HepG2 (cell line): ENCODE measurements at regions not wholly inside any gene's neighbourhood (a gene's known extent, or its start where the extent isn't known, plus 50 kb on each side); places are given as distances from the start of the nearest gene placed in this dataset.
A peak's percentile ranks its signal among the peaks of the same experiment; 100 is the strongest.

Source experiments
- DRAP1 ChIP-seq: IDR thresholded peaks from 2 replicates; pipeline ENCODE4 v1.6.1; 2016; ENCODE audit warnings: missing genetic modification reagents, missing compliant biosample characterization
- EP300 ChIP-seq, 3 experiments: sonication (generic) in 1 of 3; formaldehyde crosslinking in 1 of 3; IDR thresholded peaks; 2 replicates each; pipeline versions ENCODE4 v1.5.1 to v1.6.1; 2011 to 2020; ENCODE audit warnings: low read depth in 2 of 3, low read length in 2 of 3, borderline replicate concordance in 1 of 3, improper control_type of control experiment in 1 of 3, mild to moderate bottlenecking in 1 of 3, missing genetic modification reagents in 1 of 3, moderate library complexity in 1 of 3
- ETV5 ChIP-seq: IDR thresholded peaks from 2 replicates; pipeline ENCODE4 v1.6.1; 2018; ENCODE audit warnings: missing biosample characterization, missing genetic modification reagents, inconsistent platforms, borderline replicate concordance
- FOXK2 ChIP-seq: fragments of 450-650 bp; IDR thresholded peaks from 2 replicates; pipeline ENCODE4 v1.6.1; 2016
- HMGA1 ChIP-seq: sonication (generic); formaldehyde crosslinking; conservative IDR thresholded peaks from 2 replicates; pipeline ENCODE4 v1.4.0; 2020; ENCODE audit warnings: missing genetic modification reagents
- KLF16 ChIP-seq, 2 experiments: sonication (generic) in 1 of 2; formaldehyde crosslinking in 1 of 2; IDR thresholded peaks; 2 replicates each; pipeline versions ENCODE4 v1.6.1 to v1.8.0; 2016 to 2023; ENCODE audit warnings: missing genetic modification reagents in 2 of 2, missing compliant biosample characterization in 1 of 2
- NFE2L2 ChIP-seq: fragments of 150-350 bp; IDR thresholded peaks from 2 replicates; pipeline ENCODE4 v1.6.1; 2014; ENCODE audit warnings: low read length
- RAD21 ChIP-seq: fragments of 450-650 bp; formaldehyde crosslinking; IDR thresholded peaks from 2 replicates; pipeline ENCODE4 v1.5.0; 2020; ENCODE audit warnings: mild to moderate bottlenecking
- SATB2 ChIP-seq: sonication (generic); formaldehyde crosslinking; IDR thresholded peaks from 2 replicates; pipeline ENCODE4 v1.5.0; 2020; ENCODE audit warnings: missing genetic modification reagents
- THAP8 ChIP-seq: sonication (generic); formaldehyde crosslinking; IDR thresholded peaks from 2 replicates; pipeline ENCODE4 v1.5.1; 2020; ENCODE audit warnings: missing genetic modification reagents, mild to moderate bottlenecking, borderline replicate concordance
- TRAFD1 ChIP-seq: sonication (generic); formaldehyde crosslinking; IDR thresholded peaks from 2 replicates; pipeline ENCODE4 v1.5.1; 2020; ENCODE audit warnings: missing genetic modification reagents, mild to moderate bottlenecking, borderline replicate concordance
- ZKSCAN5 ChIP-seq: sonication (generic); formaldehyde crosslinking; IDR thresholded peaks from 2 replicates; pipeline ENCODE4 v1.5.1; 2020; ENCODE audit warnings: mild to moderate bottlenecking, missing genetic modification reagents
- ZMAT5 ChIP-seq: sonication (generic); formaldehyde crosslinking; IDR thresholded peaks from 2 replicates; pipeline ENCODE4 v1.5.0; 2020; ENCODE audit warnings: mild to moderate bottlenecking, low read depth, missing genetic modification reagents, borderline replicate concordance
- ZNF3 ChIP-seq: IDR thresholded peaks from 2 replicates; pipeline ENCODE4 v1.7.0; 2017; ENCODE audit warnings: inconsistent platforms
- ZNF546 ChIP-seq: sonication (generic); formaldehyde crosslinking; conservative IDR thresholded peaks from 2 replicates; pipeline ENCODE4 v1.8.1; 2023; ENCODE audit warnings: mild to moderate bottlenecking, missing genetic modification reagents
- ZNF570 ChIP-seq: sonication (generic); formaldehyde crosslinking; IDR thresholded peaks from 2 replicates; pipeline ENCODE4 v1.4.0; 2020; ENCODE audit warnings: mild to moderate bottlenecking, missing genetic modification reagents, borderline replicate concordance
- ZNF790 ChIP-seq: sonication (generic); formaldehyde crosslinking; IDR thresholded peaks from 2 replicates; pipeline ENCODE4 v1.8.0; 2022; ENCODE audit warnings: missing genetic modification reagents, mild to moderate bottlenecking, borderline replicate concordance
- TF ChIP-seq, protein P1 (sequence below): sonication (generic); formaldehyde crosslinking; IDR thresholded peaks from 2 replicates; pipeline ENCODE4 v1.5.0; 2020; ENCODE audit warnings: missing genetic modification reagents
- TF ChIP-seq, protein P2 (sequence below): IDR thresholded peaks from 2 replicates; pipeline ENCODE4 v1.6.1; 2016; ENCODE audit warnings: mild to moderate bottlenecking

- TF ChIP-seq ZNF3 (CRISPR knock-in tag) (no peak), ZNF790 (no peak), ZKSCAN5 (CRISPR knock-in tag) (no peak), KLF16 (CRISPR knock-in tag; IDR thresholded peaks at IDR 0.05) (no peak; a peak in 1 of 4 replicates), THAP8 (no peak), SATB2 (CRISPR knock-in tag) (no peak), DRAP1 (CRISPR knock-in tag) (no peak), FOXK2 (no peak), TRAFD1 (no peak), EP300 (IDR thresholded peaks at IDR 0.05; ENCODE audit: low read depth in 2 of 2, low read length in 2 of 2) (peak in 1 of 2 experiments; percentile 57; a peak in 1 of 4 replicates), EP300 (CRISPR knock-in tag; IDR thresholded peaks at IDR 0.05; ENCODE audit: borderline replicate concordance) (no peak), ZNF546 (no peak), ZMAT5 (no peak), ZNF570 (CRISPR knock-in tag) (no peak), ETV5 (CRISPR knock-in tag) (no peak), RAD21 (CRISPR knock-in tag) (no peak), HMGA1 (CRISPR knock-in tag) (no peak), NFE2L2 (no peak)
- TF ChIP-seq, protein P1, sequence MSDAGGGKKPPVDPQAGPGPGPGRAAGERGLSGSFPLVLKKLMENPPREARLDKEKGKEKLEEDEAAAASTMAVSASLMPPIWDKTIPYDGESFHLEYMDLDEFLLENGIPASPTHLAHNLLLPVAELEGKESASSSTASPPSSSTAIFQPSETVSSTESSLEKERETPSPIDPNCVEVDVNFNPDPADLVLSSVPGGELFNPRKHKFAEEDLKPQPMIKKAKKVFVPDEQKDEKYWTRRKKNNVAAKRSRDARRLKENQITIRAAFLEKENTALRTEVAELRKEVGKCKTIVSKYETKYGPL (CRISPR knock-in tag) = no peak
- TF ChIP-seq, protein P2, sequence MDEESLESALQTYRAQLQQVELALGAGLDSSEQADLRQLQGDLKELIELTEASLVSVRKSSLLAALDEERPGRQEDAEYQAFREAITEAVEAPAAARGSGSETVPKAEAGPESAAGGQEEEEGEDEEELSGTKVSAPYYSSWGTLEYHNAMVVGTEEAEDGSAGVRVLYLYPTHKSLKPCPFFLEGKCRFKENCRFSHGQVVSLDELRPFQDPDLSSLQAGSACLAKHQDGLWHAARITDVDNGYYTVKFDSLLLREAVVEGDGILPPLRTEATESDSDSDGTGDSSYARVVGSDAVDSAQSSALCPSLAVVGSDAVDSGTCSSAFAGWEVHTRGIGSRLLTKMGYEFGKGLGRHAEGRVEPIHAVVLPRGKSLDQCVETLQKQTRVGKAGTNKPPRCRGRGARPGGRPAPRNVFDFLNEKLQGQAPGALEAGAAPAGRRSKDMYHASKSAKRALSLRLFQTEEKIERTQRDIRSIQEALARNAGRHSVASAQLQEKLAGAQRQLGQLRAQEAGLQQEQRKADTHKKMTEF = no peak
Measured at GRCh38 chr20:53878262-53879047, 191.9 kb downstream of the BCAS1 start (continued).
